ENCODE measurements at regions not wholly inside any gene's neighbourhood (a gene's known extent, or its start where the extent isn't known, plus 50 kb on each side); places are given as distances from the start of the nearest gene placed in this dataset.

- H3K4me1 ChIP-seq = no peaks in the 10 kb centered on the region
- H4K20me1 ChIP-seq = no peaks in the 10 kb centered on the region
- no peak for TF ChIP-seq Cebpa-rat (IDR thresholded peaks at IDR 0.05)
- H3K36me3 ChIP-seq = no peaks in the 10 kb centered on the region; a peak in 1 of 22 replicates
- no peak overlapping the region for H3K4me2 ChIP-seq
- H3K9me3 ChIP-seq (replicated peaks in 1 of 11) = peaks cover 20 to 41% (median 32%) of the 10 kb centered on the region in 11 experiments
- no peak overlapping the region for H3K27ac ChIP-seq
- H3K27me3 ChIP-seq = no peaks in the 10 kb centered on the region
- no peak overlapping the region; a peak in 1 of 20 replicates for H3K4me3 ChIP-seq
- H3K9ac ChIP-seq = no peak overlapping the region
These were observed 221.0 kb upstream of the MTPN start for GRCh38 chr7:136198168-136198567.

DNA sequence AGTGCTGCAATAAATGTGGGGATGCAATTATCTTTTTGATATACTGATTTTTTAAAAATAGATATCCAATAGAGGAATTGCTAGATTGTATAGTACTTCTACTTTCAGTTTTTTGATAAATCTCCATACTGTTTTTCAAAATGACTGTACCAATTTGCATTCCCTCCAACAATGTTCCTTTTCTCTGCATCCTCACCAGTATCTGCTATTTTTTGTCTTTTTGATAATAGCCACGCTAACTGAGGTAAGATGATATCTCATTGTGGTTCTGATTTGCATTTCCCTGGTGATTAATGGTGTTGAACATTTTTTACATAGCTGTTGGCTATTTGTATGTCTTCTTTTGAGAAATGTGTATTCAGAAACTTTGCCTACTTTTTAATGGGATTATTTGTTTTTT is 217.7 kb upstream of the MTPN start:
- H3K9ac ChIP-seq = no peak overlapping the region
- H3K4me2 ChIP-seq = no peak overlapping the region
- TF ChIP-seq Cebpa-rat (IDR thresholded peaks at IDR 0.05) = no peak
- no peaks in the 10 kb centered on the region for H4K20me1 ChIP-seq
- no peak overlapping the region for H3K27ac ChIP-seq
- no peaks in the 10 kb centered on the region; a peak in 1 of 22 replicates for H3K36me3 ChIP-seq
- H3K4me3 ChIP-seq = no peak overlapping the region
- no peaks in the 10 kb centered on the region for H3K27me3 ChIP-seq
- H3K4me1 ChIP-seq = no peaks in the 10 kb centered on the region
- peaks cover 20 to 40% (median 32%) of the 10 kb centered on the region in 11 experiments for H3K9me3 ChIP-seq (replicated peaks in 1 of 11)

- H3K27me3 ChIP-seq = no peaks in the 10 kb centered on the region
- H3K9me3 ChIP-seq (replicated peaks in 1 of 11) = peaks cover 14 to 30% (median 24%) of the 10 kb centered on the region in 11 experiments
- no peak overlapping the region for H3K4me3 ChIP-seq
- H3K27ac ChIP-seq = no peak overlapping the region
- H3K36me3 ChIP-seq = no peaks in the 10 kb centered on the region
- TF ChIP-seq Cebpa-rat (IDR thresholded peaks at IDR 0.05) = no peak
- no peak overlapping the region for H3K4me2 ChIP-seq
- H3K9ac ChIP-seq = no peak overlapping the region
- no peaks in the 10 kb centered on the region for H4K20me1 ChIP-seq
- no peaks in the 10 kb centered on the region for H3K4me1 ChIP-seq
These were observed 216.8 kb upstream of the MTPN start for GRCh38 chr7:136193940-136194339.

- Histone ChIP-seq H3K4me1 (no peaks in the 10 kb centered on the region), H3K9ac (no peak overlapping the region), H3K36me3 (no peaks in the 10 kb centered on the region), H3K27me3 (no peaks in the 10 kb centered on the region), H3K9me3 (replicated peaks in 1 of 11) (no peaks in the 10 kb centered on the region), H3K27ac (no peak overlapping the region), H4K20me1 (no peaks in the 10 kb centered on the region), H3K4me2 (no peak overlapping the region), H3K4me3 (no peak overlapping the region)
- no peak for TF ChIP-seq Cebpa-rat (IDR thresholded peaks at IDR 0.05)
These were observed 212.4 kb upstream of the MTPN start for GRCh38 chr7:136189506-136189998.

DNA sequence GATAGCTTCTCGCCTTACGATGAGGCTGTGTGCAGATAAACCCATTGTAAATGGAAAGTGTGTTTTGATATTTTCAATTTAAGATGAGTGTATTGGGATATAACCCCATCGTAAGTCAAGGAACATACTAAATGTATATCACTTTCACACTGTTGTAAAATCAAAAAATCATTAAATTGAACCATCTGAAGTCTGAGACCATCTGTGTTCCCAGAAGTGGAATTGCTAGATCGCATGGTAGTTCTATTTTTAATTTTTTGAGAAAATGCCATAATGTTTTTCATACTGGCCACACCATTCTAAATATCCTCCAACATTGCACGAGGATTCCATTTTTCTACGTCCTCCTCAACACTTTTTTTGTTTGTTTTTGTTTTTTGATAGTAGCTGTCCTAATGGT is 209.1 kb upstream of the MTPN start:
- H3K36me3 ChIP-seq = no peaks in the 10 kb centered on the region
- 0 out of 22 replicates have a peak, but pooled peaks cover 0 to 5% (median 0%) of the 10 kb centered on the region in 11 experiments for H3K9me3 ChIP-seq (replicated peaks in 1 of 11)
- no peaks in the 10 kb centered on the region for H3K27me3 ChIP-seq
- H4K20me1 ChIP-seq = no peaks in the 10 kb centered on the region
- H3K4me3 ChIP-seq = no peak overlapping the region
- no peak overlapping the region for H3K9ac ChIP-seq
- TF ChIP-seq Cebpa-rat (IDR thresholded peaks at IDR 0.05) = no peak
- no peak overlapping the region for H3K4me2 ChIP-seq
- H3K27ac ChIP-seq = no peak overlapping the region
- H3K4me1 ChIP-seq = no peaks in the 10 kb centered on the region

DNA sequence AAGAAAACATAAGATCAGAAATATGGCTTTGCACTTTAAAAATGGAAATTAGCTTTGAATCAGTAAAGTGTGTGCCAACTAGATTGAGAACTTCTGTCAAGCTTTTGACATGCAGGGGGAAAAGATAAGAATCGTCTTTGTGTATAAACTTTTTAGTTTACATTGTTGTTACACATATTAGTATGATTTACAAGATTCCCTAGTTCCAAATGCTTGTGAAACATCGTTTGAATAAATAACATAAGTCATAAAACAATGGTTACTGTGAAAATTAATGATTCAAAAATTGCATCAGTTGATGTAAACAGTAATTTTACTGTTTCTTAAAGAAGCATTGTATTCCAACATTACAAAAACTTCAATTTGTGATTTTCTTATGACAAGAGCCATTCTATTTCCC is 207.6 kb upstream of the MTPN start:
- Histone ChIP-seq H3K4me3 (no peak overlapping the region), H3K27ac (no peak overlapping the region), H3K9ac (no peak overlapping the region), H3K9me3 (replicated peaks in 1 of 11) (0 out of 22 replicates have a peak, but pooled peaks cover 0 to 5% (median 0%) of the 10 kb centered on the region in 11 experiments), H4K20me1 (no peaks in the 10 kb centered on the region; a peak in 1 of 22 replicates), H3K27me3 (peaks cover 0 to 13% (median 5%) of the 10 kb centered on the region in 11 experiments; a peak in 8 of 22 replicates), H3K4me2 (no peak overlapping the region), H3K36me3 (no peaks in the 10 kb centered on the region), H3K4me1 (peaks cover 0 to 5% (median 2%) of the 10 kb centered on the region in 10 experiments; a peak in 13 of 20 replicates)
- TF ChIP-seq Cebpa-rat (IDR thresholded peaks at IDR 0.05) = no peak

DNA sequence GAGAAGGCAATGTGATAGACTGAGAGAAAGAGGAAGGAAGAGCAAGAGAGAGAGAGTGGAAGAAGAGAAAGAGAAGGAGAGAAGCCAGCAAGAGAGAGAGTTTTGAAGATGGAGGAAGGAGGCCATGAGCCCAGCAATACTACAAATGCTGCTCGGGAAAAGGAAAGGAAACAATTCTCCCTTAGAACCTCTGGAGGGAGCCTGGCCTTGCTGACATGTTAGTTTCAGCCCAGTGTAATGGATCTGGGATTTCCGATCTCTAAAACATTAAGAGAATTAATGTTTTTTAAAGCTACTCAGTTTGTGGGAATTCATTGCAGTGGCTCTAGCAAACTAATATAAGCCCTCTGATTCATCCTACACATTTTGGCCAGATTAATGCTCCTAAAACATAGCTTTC is 206.8 kb upstream of the MTPN start:
- H3K9me3 ChIP-seq (replicated peaks in 1 of 11) = 0 out of 22 replicates have a peak, but pooled peaks cover 0 to 5% (median 0%) of the 10 kb centered on the region in 11 experiments
- no peak overlapping the region for H3K27ac ChIP-seq
- H3K9ac ChIP-seq = no peak overlapping the region
- peaks cover 0 to 13% (median 9%) of the 10 kb centered on the region in 10 experiments; a peak in 14 of 20 replicates for H3K4me1 ChIP-seq
- H3K27me3 ChIP-seq = peaks cover 0 to 16% (median 5%) of the 10 kb centered on the region in 11 experiments; a peak in 8 of 22 replicates
- H4K20me1 ChIP-seq = peaks cover 0 to 3% (median 0%) of the 10 kb centered on the region in 11 experiments; a peak in 2 of 22 replicates
- no peak for TF ChIP-seq Cebpa-rat (IDR thresholded peaks at IDR 0.05)
- no peaks in the 10 kb centered on the region for H3K36me3 ChIP-seq
- H3K4me2 ChIP-seq = no peak overlapping the region
- H3K4me3 ChIP-seq = no peak overlapping the region

DNA sequence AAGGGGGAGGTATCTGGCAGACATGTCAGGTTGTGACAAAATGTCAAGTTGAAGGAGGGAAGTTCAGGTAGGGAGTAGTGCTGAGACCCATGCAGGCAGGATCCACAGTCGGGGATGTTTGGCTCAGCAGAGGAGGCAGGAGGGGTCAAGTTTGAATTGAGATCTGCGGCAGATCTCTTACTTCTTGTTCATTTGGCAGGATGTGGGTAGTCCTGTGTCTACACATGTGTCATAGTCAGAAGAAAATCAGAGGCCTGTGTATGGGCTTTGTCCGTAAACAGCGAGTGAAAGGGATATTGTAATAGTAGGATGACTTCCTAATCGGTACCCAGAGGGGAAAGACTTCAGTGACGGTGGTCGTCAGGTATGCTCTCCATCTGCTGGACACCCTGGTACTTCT is 203.8 kb upstream of the MTPN start:
- H3K4me3 ChIP-seq = no peak overlapping the region
- H3K27me3 ChIP-seq = peaks cover 0 to 28% (median 14%) of the 10 kb centered on the region in 11 experiments; a peak in 13 of 22 replicates
- no peaks in the 10 kb centered on the region for H3K36me3 ChIP-seq
- H3K4me1 ChIP-seq = peaks cover 0 to 22% (median 15%) of the 10 kb centered on the region in 10 experiments; a peak in 14 of 20 replicates
- 0 out of 22 replicates have a peak, but pooled peaks cover 0 to 5% (median 0%) of the 10 kb centered on the region in 11 experiments for H3K9me3 ChIP-seq (replicated peaks in 1 of 11)
- H3K27ac ChIP-seq = no peak overlapping the region
- peaks cover 0 to 3% (median 0%) of the 10 kb centered on the region in 11 experiments; a peak in 2 of 22 replicates for H4K20me1 ChIP-seq
- H3K9ac ChIP-seq = no peak overlapping the region
- no peak for TF ChIP-seq Cebpa-rat (IDR thresholded peaks at IDR 0.05)
- H3K4me2 ChIP-seq = no peak overlapping the region

DNA sequence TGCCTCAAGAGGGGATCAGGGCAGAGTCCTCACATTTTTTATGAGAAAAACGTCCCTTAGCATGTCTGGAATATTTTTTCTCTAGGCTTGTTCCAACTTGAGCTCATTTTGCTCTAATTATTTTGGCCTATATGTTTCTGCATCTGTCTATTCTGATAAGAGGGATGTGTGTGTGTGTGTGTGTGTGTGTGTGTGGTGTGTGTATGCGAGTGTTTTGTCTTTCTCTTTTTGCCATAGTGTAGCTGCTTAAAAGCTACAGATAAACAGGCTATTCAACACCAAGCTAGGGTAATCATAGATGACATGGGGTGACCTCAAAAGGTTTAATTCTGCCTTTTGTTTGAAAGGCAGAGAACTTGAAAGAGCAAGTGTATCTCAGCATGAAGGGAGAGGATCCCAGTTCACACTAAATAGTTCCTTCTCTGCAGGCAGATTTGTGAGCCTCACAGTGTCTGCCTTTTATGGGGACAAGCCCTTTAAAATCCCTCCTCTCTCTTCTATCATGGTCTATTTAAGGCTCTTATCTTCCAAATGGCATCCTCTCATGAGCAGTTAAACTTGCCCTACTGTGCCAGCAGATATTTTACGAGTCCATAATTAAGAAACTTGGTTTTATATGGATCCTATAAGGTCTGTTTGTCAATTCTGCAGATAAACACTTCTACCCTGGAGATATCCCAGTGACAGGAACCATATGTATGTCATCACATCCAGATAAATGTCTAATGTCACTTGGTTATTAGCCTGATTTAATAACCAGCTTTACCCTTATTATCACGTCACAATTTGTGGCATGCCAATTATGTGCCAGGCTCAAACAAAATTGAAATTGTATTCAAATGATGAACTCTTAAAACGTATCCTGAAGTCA is 202.9 kb upstream of the MTPN start:
- Histone ChIP-seq H3K27me3 (peaks cover 0 to 28% (median 14%) of the 10 kb centered on the region in 11 experiments; a peak in 13 of 22 replicates), H4K20me1 (peaks cover 0 to 3% (median 0%) of the 10 kb centered on the region in 11 experiments; a peak in 2 of 22 replicates), H3K9ac (no peak overlapping the region), H3K36me3 (no peaks in the 10 kb centered on the region), H3K4me1 (peaks cover 0 to 22% (median 15%) of the 10 kb centered on the region in 10 experiments; a peak in 14 of 20 replicates), H3K4me3 (no peak overlapping the region), H3K4me2 (peak overlapping the region in 9 of 11 experiments; percentile 13 to 77 (median 58); a peak in 17 of 22 replicates), H3K9me3 (replicated peaks in 1 of 11) (0 out of 22 replicates have a peak, but pooled peaks cover 0 to 5% (median 0%) of the 10 kb centered on the region in 11 experiments), H3K27ac (no peak overlapping the region)
- TF ChIP-seq Cebpa-rat (IDR thresholded peaks at IDR 0.05) = no peak
